GM21447 (cell line): ENCODE measurements at regions not wholly inside any gene's neighbourhood (a gene's known extent, or its start where the extent isn't known, plus 50 kb on each side); places are given as distances from the start of the nearest gene placed in this dataset.

ENCODE experiments used
- ATAC-seq: cut with Tn5 transposase; IDR thresholded peaks from one replicate; pipeline ENCODE4 v1.9.1; 2021; ENCODE audit not compliant: unreplicated experiment

DNA sequence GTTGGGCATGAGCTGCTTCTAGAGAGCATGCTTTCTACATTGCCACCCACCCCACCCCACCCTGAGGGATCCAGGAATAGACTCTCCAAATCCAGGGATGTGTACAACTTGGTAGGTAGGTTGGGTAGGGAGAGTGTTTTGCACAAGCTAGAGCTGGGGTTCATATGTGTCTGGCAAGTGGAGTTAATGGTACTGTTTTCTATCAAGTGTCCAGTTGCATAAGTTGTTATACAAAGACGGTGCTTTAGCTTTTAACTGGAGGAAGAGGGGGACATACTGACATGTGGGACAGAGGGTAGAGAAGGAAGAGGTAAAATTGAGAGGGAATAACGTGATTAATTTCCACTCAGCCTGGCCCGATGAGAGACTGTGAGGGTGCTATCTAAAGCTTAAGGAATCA, 51.0 kb upstream of the TNC start:
- no peak for ATAC-seq

DNA sequence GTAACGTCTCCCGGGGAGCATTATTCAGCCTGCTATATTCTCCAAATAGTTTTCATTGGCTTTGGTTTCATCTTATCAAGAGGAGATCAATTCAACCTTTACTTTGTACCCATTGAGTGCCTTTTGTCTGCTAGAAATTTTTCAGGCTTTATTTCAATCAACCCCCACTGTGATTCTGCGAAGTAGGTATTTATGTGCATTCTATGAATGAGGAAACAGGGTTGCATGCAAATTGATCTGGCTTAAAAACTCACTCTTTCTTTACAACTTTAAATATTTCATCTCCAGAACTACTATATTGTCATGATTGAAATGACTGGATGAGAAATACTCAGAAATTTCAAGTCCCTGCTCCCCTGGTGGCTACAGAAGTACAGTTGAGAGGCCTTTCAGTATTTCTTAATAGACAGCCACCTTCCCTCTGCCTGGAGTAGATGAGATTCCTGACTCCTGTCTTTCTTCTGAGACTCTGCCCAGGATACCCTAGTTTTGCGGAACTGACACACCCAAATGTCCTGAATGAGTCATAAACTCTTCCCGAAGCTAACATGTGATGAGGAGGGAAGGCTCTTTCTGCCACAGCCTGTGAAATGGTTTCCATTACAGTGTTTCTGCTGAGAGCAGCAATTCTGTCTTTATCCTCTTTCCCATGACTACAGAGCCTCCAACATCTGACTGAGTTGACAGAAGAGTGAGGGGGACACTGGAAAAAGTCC, 52.6 kb upstream of the TNC start:
- no peak for ATAC-seq

DNA sequence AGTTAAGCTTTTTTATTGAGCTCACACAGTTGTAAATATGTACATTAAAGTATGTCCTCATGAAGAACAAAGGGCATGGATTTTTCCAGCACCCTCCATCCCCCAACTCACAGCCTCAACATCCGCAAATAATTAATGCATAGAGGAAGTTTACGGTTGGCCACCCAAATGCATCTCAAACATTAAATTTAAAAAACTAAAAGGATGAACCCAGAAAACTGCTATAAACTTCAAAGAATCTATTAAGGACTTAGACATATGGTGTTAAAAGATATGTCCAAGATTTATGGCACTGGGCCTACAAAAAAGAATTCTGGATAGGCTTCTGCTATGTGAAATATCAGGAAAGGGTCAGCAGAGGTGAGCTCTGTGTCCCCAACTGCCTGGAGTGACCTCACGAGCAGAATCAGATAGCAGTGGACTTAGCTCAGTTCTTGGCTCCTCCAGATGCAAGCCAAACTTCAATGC, 54.0 kb upstream of the TNC start:
- no peak for ATAC-seq

DNA sequence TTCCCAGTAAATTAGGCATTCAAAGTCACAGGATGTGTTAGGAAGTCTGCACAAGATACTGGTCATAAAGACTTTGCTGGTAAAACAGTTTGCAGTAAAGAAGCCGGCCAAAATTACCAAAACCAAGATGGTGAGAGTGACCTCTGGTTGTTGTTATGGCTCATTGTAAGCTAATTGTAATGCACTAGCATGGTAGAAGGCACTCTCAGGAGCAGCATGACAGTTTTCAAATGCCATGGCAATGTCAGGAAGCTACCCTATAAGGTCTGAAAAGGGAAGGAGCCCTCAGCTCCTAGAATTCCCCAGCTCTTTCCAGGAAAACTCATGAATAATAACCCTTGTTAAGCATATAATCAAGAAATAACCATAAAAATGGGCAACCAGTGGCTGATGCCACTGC, 64.3 kb upstream of the TNC start:
- no peak for ATAC-seq

DNA sequence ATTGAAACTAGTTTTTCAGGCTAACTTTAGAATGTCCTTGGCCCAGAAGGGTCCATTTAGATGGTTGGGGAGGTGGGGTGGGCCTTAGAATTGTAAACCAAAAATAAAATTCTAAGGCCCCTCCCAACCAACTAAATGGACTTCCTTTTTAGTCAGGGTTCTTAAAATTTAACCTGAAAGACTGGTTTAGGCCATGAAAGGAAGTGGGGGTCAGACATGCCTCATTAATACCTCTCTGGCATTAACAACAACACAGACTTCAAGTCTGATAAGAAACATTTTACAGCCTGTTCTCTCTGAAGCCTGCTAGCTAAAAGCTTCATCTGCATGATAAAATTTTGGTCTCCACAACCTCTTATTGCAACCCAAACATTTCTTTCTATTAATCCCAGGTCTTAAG, 65.5 kb upstream of the TNC start:
- ATAC-seq: no peak

DNA sequence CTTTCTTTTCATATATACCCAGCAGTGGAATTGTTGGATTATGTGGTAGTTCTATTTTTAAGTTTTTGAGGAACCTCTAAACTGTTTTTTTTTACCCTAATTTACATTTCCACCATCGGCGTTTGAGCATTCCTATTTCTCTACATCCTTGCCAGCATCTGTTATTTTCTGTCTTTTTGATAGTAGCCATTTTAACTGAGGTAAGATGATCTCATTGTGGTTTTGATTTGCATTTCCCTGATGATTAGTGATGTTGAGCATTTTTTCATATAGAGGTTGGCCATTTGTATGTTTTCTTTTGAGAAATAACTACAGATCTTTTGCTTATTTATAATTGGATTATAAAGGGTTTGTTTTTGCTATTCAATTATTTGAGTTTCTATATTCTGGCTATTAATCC, 71.7 kb upstream of the TNC start:
- ATAC-seq: no peak

DNA sequence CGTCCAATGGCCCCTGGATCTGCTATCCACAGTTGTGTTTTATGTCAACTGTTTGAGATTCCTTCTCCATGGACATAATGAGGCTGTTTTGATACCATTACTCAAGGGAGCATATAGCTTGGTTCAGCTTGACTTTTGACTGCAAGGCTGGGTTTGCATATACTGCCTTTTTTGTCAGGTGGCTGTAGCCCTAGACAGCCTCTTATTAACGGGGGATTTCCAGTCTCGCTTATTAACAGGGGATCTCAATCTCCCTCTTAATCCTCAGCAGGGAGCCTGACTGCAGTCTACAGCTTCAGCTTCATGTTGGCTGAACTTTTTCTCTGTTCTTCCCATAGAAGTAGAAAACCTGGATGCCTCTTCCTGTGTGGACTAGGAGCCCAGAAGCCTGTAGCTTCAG, 73.7 kb upstream of the TNC start:
- ATAC-seq: no peak

DNA sequence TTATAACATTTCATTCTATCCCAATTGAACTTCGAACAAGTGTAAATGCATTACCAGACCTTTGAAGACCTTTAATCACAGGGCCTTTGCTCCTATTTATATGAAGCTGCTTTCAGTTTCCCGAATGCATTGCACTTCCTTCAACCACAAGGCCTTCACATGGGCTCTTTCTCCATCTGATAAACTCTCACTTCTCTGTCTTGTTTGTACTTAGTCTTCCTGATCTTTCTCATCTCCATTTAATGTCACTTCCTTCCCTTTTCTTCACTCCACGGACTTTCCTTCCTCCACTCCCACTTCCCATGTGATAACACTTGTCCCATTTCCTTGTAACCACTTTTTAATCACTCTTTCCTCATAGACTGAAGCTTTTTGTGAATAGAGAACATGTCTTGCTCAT, 74.3 kb upstream of the TNC start:
- peak; percentile 36 for ATAC-seq

DNA sequence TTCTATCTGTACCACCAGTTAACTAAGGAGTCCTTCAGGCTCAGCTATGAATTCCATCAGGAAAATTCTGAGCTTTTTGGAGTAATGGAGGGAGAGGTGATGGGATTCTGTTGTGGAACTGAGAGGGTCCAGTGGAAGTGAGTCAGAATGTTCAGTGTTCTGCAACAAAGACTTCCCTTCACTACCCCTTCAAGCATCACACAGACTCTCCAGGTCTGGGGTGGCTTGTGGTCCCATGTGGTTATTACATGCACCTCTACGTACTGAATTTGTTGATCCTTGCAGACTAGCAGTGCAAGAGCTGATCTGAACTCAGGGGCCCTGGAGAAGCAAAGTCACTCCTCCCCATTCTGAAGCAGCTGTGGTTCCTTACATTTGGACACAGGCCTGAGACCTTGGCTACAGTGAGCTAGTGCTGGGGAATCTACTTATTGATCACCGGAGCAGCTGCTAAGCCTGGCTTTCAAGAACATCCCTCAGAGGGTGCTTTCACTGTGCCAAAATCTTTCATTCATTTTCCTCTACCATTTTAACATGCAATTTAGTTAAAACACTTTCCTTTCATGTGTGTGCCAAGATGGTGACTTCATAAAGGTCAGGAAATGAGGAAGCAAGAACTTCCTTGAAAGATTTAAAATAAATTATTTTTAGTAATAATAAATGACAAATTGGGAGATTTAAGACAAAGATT, 75.0 kb upstream of the TNC start:
- ATAC-seq: peak; percentile 74

DNA sequence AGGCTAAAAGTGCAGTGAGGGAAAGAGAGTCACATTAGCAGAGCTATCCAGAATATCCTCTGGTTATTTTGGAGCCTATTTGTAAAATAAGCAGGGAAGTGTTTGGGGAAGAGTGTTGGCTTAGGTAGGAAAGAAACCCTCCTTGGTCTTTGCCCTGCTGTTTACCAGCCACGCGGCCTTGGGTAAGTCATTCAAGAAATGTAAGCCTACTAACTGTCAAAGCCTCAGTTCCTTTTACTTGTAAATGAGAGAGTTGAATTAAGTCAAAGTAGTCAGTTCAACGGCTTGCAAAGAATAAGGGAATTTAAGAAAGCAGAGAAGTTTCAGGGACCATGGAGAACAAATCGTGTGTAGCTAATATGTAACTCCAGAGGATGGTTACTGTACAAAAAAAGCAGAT, 75.8 kb upstream of the TNC start:
- no peak for ATAC-seq

DNA sequence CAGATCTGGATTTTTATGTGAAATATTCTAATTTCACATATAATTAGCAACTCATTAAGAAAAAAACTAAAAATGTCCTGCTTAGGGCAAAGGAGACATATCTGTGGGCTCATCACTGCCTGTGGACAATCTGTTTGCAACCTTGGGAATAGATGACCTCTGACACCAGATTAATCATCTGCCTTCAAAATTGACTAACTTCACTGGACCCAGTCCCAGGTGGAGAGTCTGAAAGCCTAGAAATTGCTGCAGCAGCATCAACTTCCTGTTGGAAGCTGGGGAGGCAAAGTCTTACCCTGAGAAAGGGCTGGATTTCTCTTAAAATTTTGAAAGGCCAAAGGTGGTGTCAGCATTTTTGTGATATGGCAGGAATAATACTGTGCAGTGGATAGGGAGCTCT, 76.3 kb upstream of the TNC start:
- ATAC-seq: no peak

DNA sequence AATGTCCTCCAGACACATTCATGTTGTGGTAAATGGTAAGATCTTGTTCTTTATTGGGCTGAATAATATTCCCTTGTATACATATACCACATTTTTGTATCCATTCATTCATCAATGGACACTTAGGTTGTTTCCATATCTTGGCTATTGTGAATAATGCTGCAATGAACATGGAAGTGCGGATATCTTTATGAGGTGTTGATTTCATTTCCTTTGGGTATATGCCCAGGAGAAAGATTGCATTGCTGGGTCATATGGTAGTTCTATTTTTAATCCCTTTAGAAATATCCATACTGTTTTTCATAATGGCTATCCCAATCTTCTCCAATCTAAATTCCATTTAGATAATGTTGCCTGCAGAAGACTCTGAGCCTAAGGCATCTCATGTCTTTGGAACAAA, 78.0 kb upstream of the TNC start:
- no peak for ATAC-seq

DNA sequence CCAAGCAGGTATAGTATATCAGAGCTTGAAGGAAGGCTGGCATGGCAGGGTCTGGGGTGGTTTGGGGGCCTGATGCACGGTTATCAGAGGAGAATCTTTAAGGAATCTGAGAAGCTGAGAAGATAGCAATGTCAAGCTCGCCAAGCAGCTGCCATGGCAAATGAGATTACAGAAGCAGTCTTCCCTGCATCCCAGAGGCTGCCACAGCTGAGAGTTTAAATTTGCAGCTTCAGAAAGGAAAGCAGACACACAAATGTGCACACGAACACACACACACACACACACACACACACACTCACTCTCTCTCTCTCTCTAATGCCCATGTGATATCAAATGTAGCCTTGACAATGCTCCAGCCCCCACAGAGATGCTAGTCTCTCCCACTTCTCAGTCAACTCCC, 79.0 kb upstream of the TNC start:
- ATAC-seq: no peak

DNA sequence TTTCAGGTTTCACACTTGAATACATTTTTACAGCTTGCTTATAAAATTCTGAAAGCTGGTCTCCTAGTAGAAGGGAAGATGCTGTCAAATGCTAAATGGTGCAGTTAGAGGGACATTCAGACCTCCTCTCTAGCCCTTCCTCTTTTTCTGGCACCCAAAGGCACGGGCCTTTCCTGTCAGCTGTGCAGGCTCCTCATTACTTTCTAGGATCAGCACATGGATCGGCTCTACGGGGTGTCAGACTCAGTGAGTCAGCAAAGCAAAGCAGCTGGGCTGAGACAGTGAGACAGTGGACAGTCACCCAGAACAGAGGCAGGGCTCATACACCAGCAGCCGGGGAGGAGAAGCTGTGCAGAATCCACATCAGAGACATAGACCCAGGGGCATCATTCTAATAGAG, 80.0 kb upstream of the TNC start:
- no peak for ATAC-seq

DNA sequence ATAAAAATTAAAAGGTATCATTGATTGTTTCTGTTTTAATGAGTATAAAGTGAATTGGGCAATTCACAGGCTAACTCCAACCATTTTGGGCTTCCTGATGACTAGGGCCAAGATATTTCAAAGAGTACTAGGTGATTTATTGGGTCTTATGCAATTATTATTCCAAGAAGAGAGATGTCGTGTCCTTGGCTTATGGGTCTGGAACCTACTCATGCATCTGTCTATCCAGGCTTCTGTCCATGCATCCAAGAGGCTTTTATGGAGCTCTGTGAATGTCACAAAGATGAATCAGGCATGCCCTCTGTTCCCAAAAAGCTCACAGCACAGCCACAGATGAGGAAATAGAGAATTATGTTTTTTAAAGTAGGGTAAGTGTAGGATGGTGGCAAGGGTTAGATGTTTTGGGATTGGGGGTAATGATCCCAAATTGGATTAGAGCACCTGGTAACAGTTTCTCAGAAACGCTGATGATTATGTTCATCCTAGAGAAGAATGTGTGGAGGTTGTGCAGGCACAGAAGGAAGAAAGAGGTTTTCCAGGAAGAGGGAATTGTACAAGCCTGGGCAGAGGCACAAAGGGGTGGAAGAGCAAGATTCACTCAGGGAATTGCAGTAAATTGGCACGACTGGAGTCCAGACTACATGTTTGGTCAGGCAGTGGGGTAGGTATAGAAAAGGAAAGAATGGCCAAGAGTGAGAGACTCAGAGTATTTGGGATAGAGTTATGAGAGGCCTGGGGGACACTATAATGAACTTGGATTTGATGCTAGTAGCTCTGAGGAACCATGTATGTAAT, 83.0 kb upstream of the TNC start:
- no peak for ATAC-seq

DNA sequence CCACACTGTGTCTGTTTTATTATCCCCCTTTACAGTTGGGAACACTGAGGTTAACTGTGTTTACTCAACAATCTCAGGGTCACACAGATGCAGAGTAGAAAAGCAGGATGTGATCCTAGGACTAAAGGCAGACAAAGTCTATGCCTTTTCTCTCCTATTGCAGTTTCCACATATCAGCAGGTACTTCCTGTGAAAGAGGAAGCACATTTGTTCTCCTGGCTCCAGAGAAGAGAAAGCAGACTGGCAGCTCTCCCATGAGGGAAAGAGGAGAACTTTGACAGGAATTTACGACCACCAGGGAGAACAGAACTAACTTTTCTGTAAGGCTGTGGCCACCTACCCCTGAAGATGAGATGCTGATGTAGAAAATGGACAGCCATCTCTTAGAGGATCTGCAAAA, 84.2 kb upstream of the TNC start:
- no peak for ATAC-seq

DNA sequence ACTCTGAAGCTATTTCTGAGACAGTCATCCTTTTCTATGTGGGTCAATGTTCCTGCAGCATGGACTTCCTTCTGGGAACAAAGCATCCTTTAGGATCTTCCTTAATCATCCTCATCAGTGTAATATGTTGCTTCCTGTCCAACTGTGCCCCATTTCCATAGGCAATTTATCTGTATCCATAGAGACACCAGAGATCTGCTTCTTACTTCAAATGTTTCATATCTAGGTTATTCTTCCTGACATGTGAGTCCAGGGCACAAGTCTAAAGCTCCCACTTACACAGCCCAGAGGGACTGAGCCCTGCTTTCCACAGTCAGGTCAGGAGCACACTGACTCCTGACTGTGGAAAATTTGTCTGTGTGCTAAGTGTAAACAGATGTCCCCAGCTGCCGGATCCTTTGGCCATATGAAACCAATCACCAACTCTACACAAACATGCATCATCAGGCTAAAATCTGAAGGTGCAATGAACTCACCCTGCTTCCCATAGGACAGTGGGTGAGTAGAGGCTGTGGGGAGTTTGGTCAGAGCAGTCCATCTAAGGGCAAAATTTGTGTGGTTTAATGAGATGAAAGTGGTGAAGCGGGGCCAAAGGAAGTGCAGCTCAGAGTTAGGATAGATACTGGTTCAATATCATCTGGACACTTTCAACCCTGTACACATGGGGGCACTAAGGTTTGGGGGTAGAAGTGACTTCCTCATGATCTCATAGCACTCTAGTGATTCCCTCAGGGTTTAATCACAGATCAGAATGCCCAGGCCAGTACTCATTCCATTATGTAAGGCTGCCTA, 85.2 kb upstream of the TNC start:
- ATAC-seq: no peak

DNA sequence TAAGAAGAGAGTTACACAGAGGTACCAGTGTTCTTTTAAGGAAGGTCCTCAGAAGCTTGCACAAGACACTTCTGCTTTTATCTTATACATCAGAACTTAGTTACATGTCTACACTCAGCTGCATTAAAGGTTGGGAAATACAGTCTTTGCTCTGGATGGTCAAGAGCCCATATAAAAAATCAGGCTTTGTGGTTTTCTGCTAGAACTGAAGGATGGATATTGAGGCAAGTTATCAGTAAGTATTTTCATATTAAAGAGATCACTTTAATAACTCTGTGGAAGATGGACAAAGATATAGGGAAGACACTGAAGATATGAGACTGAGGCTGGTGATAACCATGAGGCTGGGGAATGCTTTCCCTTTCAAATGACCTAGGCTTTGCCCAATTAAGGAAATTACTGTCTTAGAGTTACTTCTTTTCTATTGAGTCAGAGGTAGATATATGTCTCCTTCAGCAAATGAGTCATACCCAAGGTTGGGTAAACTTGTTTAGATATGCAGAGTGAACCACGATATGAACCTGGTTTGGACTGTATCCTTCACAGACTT, 87.0 kb upstream of the TNC start:
- peak; percentile 40 for ATAC-seq

DNA sequence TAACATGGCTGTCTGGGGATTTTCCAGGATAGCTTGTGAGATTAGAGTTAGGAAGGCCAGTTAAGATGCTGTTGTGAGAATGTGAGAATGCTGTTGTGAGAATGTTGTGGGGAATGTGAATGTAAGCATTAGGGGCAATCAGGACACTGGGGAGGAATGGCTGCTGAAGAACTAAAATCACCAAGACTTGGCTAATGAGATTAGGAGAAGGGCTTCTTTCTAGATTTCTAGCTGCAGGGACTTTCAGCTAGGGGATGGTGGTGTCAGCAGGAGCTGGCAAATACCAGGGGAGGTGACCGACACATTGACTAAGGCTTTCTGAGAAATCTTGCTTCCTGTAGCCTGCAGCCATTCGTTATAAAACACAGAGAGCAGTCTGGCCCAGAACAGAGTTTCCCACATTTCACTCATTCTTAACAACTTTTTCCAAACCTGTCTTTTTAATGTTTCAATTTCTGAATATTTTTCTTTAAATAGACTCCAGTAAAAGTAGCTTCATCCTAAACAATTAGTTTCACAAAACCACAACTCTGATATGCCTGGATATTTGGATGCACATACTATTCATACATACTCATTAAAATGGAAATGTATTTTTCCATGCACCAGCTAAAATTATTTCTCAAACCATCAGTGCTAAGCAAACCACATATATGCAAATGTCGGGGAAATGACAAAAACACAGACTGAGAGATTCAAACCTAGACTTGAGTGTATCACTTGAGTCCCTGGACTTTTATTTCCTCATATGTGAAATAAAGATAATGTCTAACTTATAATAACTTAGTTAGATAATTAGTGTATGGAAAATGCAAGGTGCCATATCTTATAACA, 89.3 kb upstream of the TNC start:
- peak; percentile 47 for ATAC-seq

DNA sequence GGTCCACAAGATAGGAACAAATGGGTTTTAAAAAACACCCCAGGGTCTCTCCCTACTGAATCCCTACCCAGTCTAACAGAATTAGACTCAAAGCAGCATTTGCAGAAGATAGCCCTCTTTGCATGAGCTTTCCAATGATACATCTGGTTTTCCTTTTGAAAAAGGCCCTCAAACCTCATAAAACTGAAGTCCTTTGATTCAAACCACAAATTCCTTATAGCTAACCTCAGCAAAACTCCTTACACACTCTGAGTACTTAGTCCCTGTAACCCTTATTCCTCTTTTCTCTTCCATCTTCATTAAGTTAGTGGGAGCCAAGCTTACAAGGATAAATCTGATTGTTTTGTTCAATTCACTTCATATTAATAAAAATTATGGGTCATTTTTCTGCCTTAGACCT, 90.5 kb upstream of the TNC start:
- no peak for ATAC-seq
